ENCODE measurements at regions not wholly inside any gene's neighbourhood (a gene's known extent, or its start where the extent isn't known, plus 50 kb on each side); places are given as distances from the start of the nearest gene placed in this dataset.

GRCh38 chr6:48978016-48978415 is 485.0 kb downstream of the MMUT start:
- H3K27ac ChIP-seq (ENCODE audit: low read depth, low read length, poor library complexity, severe bottlenecking): no peak overlapping the region
- no peaks in the 10 kb centered on the region for H3F3A ChIP-seq (ENCODE audit: insufficient read depth, low read length)
- H4K20me1 ChIP-seq (ENCODE audit: insufficient read depth, low read length): no peaks in the 10 kb centered on the region
- H3K4me1 ChIP-seq (ENCODE audit: insufficient read depth, low read length, severe bottlenecking): no peaks in the 10 kb centered on the region
- no peak overlapping the region for H3K4me2 ChIP-seq (ENCODE audit: low read length)
- TF ChIP-seq EZH2 (IDR thresholded peaks at IDR 0.05; ENCODE audit: borderline replicate concordance, low read length) (no peak), CTCF (IDR thresholded peaks at IDR 0.05; ENCODE audit: low read length) (no peak)
- H3K9me3 ChIP-seq (ENCODE audit: low read length): no peaks in the 10 kb centered on the region
- H3K79me2 ChIP-seq (ENCODE audit: insufficient read depth, low read length): no peaks in the 10 kb centered on the region
- no peaks in the 10 kb centered on the region for H3K9me2 ChIP-seq (ENCODE audit: low read depth, low read length)
- no peak overlapping the region for H3K4me3 ChIP-seq (ENCODE audit: low read depth, low read length, poor library complexity, severe bottlenecking)
- no peak overlapping the region for H2AFZ ChIP-seq (ENCODE audit: low read length)
- H3K9ac ChIP-seq (ENCODE audit: low read length): no peak overlapping the region
- H3K36me3 ChIP-seq (ENCODE audit: insufficient read depth, low read length): no peaks in the 10 kb centered on the region
- H3K27me3 ChIP-seq (ENCODE audit: insufficient read depth, low read length): no peaks in the 10 kb centered on the region

GRCh38 chr6:48977573-48977972 is 485.5 kb downstream of the MMUT start:
- Histone ChIP-seq H2AFZ (ENCODE audit: low read length) (no peak overlapping the region), H4K20me1 (ENCODE audit: insufficient read depth, low read length) (no peaks in the 10 kb centered on the region), H3K36me3 (ENCODE audit: insufficient read depth, low read length) (no peaks in the 10 kb centered on the region), H3K4me2 (ENCODE audit: low read length) (no peak overlapping the region), H3K79me2 (ENCODE audit: insufficient read depth, low read length) (no peaks in the 10 kb centered on the region), H3F3A (ENCODE audit: insufficient read depth, low read length) (no peaks in the 10 kb centered on the region), H3K27ac (ENCODE audit: low read depth, low read length, poor library complexity, severe bottlenecking) (no peak overlapping the region), H3K4me3 (ENCODE audit: low read depth, low read length, poor library complexity, severe bottlenecking) (no peak overlapping the region), H3K4me1 (ENCODE audit: insufficient read depth, low read length, severe bottlenecking) (no peaks in the 10 kb centered on the region), H3K27me3 (ENCODE audit: insufficient read depth, low read length) (no peaks in the 10 kb centered on the region), H3K9me2 (ENCODE audit: low read depth, low read length) (no peaks in the 10 kb centered on the region), H3K9me3 (ENCODE audit: low read length) (no peaks in the 10 kb centered on the region), H3K9ac (ENCODE audit: low read length) (no peak overlapping the region)
- TF ChIP-seq CTCF (IDR thresholded peaks at IDR 0.05; ENCODE audit: low read length) (no peak), EZH2 (IDR thresholded peaks at IDR 0.05; ENCODE audit: borderline replicate concordance, low read length) (no peak)

- H3K9me3 ChIP-seq (ENCODE audit: low read length): no peaks in the 10 kb centered on the region
- H2AFZ ChIP-seq (ENCODE audit: low read length): no peak overlapping the region
- H3K79me2 ChIP-seq (ENCODE audit: insufficient read depth, low read length): no peaks in the 10 kb centered on the region
- no peak for TF ChIP-seq CTCF (IDR thresholded peaks at IDR 0.05; ENCODE audit: low read length)
- TF ChIP-seq EZH2 (IDR thresholded peaks at IDR 0.05; ENCODE audit: borderline replicate concordance, low read length): no peak
- no peak overlapping the region for H3K27ac ChIP-seq (ENCODE audit: low read depth, low read length, poor library complexity, severe bottlenecking)
- no peak overlapping the region for H3K4me2 ChIP-seq (ENCODE audit: low read length)
- H3K9me2 ChIP-seq (ENCODE audit: low read depth, low read length): no peaks in the 10 kb centered on the region
- H3K9ac ChIP-seq (ENCODE audit: low read length): no peak overlapping the region
- H3K27me3 ChIP-seq (ENCODE audit: insufficient read depth, low read length): no peaks in the 10 kb centered on the region
- no peaks in the 10 kb centered on the region for H3F3A ChIP-seq (ENCODE audit: insufficient read depth, low read length)
- no peak overlapping the region for H3K4me3 ChIP-seq (ENCODE audit: low read depth, low read length, poor library complexity, severe bottlenecking)
- H3K36me3 ChIP-seq (ENCODE audit: insufficient read depth, low read length): no peaks in the 10 kb centered on the region
- H3K4me1 ChIP-seq (ENCODE audit: insufficient read depth, low read length, severe bottlenecking): no peaks in the 10 kb centered on the region
- no peaks in the 10 kb centered on the region for H4K20me1 ChIP-seq (ENCODE audit: insufficient read depth, low read length)
These were observed 489.6 kb downstream of the MMUT start for GRCh38 chr6:48973491-48973890.

All from OCI-LY1 (cell line).